HG03095 (cell line): ENCODE measurements at regions not wholly inside any gene's neighbourhood (a gene's known extent, or its start where the extent isn't known, plus 50 kb on each side); places are given as distances from the start of the nearest gene placed in this dataset.

Experiments used
- ATAC-seq: cut with Tn5 transposase; IDR thresholded peaks from one replicate; pipeline ENCODE4 v1.9.1; 2021; ENCODE audit warnings: moderate library complexity; ENCODE audit not compliant: unreplicated experiment

- ATAC-seq: no peak
Measured at GRCh38 chr6:51509597-51509996, 577.8 kb downstream of the PKHD1 start.

- ATAC-seq: no peak
Measured at GRCh38 chr6:51511081-51511480, 576.3 kb downstream of the PKHD1 start.

- ATAC-seq: no peak
Measured at GRCh38 chr6:51513891-51514747, 573.3 kb downstream of the PKHD1 start.

GRCh38 chr6:51514748-51515402 lies 572.5 kb downstream of the PKHD1 start:
- no peak for ATAC-seq

GRCh38 chr6:51526049-51526448 lies 561.4 kb downstream of the PKHD1 start:
- ATAC-seq: no peak

GRCh38 chr6:51526922-51527321 lies 560.5 kb downstream of the PKHD1 start:
- ATAC-seq: no peak

GRCh38 chr6:51528556-51528955 lies 558.9 kb downstream of the PKHD1 start:
- ATAC-seq: no peak

GRCh38 chr6:51529240-51529639 lies 558.2 kb downstream of the PKHD1 start:
- ATAC-seq: no peak

GRCh38 chr6:51531623-51532022 lies 555.8 kb downstream of the PKHD1 start:
- no peak for ATAC-seq

GRCh38 chr6:51533962-51534361 lies 553.5 kb downstream of the PKHD1 start:
- ATAC-seq: no peak

- ATAC-seq: no peak
Measured at GRCh38 chr6:51535327-51535726, 552.1 kb downstream of the PKHD1 start.

- ATAC-seq: no peak
Measured at GRCh38 chr6:51536728-51537127, 550.7 kb downstream of the PKHD1 start.

GRCh38 chr6:51541847-51542246 lies 545.6 kb downstream of the PKHD1 start:
- no peak for ATAC-seq

GRCh38 chr6:51542475-51542874 lies 544.9 kb downstream of the PKHD1 start:
- no peak for ATAC-seq

GRCh38 chr6:51550243-51550642 lies 537.2 kb downstream of the PKHD1 start:
- no peak for ATAC-seq

- no peak for ATAC-seq
Measured at GRCh38 chr6:51552435-51552834, 535.0 kb downstream of the PKHD1 start.

- no peak for ATAC-seq
Measured at GRCh38 chr6:51553246-51554015, 534.0 kb downstream of the PKHD1 start.

GRCh38 chr6:51554029-51554428 lies 533.4 kb downstream of the PKHD1 start:
- ATAC-seq: no peak

- no peak for ATAC-seq
Measured at GRCh38 chr6:51559059-51559458, 528.4 kb downstream of the PKHD1 start.

- peak; percentile 78 for ATAC-seq
Measured at GRCh38 chr6:51562198-51562597, 525.2 kb downstream of the PKHD1 start.
